Skin of body (tissue), 1 donor: ENCODE measurements at regions not wholly inside any gene's neighbourhood (a gene's known extent, or its start where the extent isn't known, plus 50 kb on each side); places are given as distances from the start of the nearest gene placed in this dataset.

Experiments used
- DNase-seq: peaks from one replicate; lab custom pipeline; 2025; lab: John Stamatoyannopoulos, UW

- DNase-seq, result no peak
Observed at GRCh38 chr4:108567831-108568230, 52.5 kb upstream of the RPL34 start.

GRCh38 chr4:108561116-108561515 lies 59.3 kb upstream of the RPL34 start:
- DNase-seq, result no peak

- DNase-seq, result peak; percentile 40
Observed at GRCh38 chr4:108560616-108561015, 59.8 kb upstream of the RPL34 start.

GRCh38 chr4:108559911-108560310 lies 60.5 kb upstream of the RPL34 start:
- DNase-seq, result no peak

GRCh38 chr4:108559068-108559793 lies 61.1 kb upstream of the RPL34 start:
- no peak for DNase-seq

- DNase-seq, result no peak
Observed at GRCh38 chr4:108556588-108557200, 63.7 kb upstream of the RPL34 start.

- DNase-seq, result no peak
Observed at GRCh38 chr4:108556166-108556565, 64.2 kb upstream of the RPL34 start.

GRCh38 chr4:108555701-108556100 lies 64.7 kb upstream of the RPL34 start:
- no peak for DNase-seq

GRCh38 chr4:108547682-108548081 lies 72.7 kb upstream of the RPL34 start:
- no peak for DNase-seq

- no peak for DNase-seq
Observed at GRCh38 chr4:108546728-108547127, 73.6 kb upstream of the RPL34 start.

- no peak for DNase-seq
Observed at GRCh38 chr4:108544481-108544880, 75.9 kb upstream of the RPL34 start.

GRCh38 chr4:108543359-108543968 lies 76.9 kb upstream of the RPL34 start:
- no peak for DNase-seq

- DNase-seq, result no peak
Observed at GRCh38 chr4:108540536-108540935, 79.8 kb upstream of the RPL34 start.

GRCh38 chr4:108536577-108536976 lies 83.8 kb upstream of the RPL34 start:
- no peak for DNase-seq

- DNase-seq, result no peak
Observed at GRCh38 chr4:108535757-108536156, 84.6 kb upstream of the RPL34 start.

- DNase-seq, result no peak
Observed at GRCh38 chr4:108533876-108534275, 86.5 kb upstream of the RPL34 start.

GRCh38 chr4:108533245-108533844 lies 87.0 kb upstream of the RPL34 start:
- DNase-seq, result no peak

- no peak for DNase-seq
Observed at GRCh38 chr4:108532738-108533137, 87.6 kb upstream of the RPL34 start.

GRCh38 chr4:108532187-108532586 lies 88.2 kb upstream of the RPL34 start:
- no peak for DNase-seq

- no peak for DNase-seq
Observed at GRCh38 chr4:108531461-108531860, 88.9 kb upstream of the RPL34 start.

- DNase-seq, result no peak
Observed at GRCh38 chr4:108529984-108530905, 90.1 kb upstream of the RPL34 start.
